WTC11 (cell line): ENCODE measurements at regions not wholly inside any gene's neighbourhood (a gene's known extent, or its start where the extent isn't known, plus 50 kb on each side); places are given as distances from the start of the nearest gene placed in this dataset.

ENCODE experiments used
- ATAC-seq: fragments of 200-7000 bp; cut with Tn5 transposase; 2 replicates; pipeline ENCODE4 v1.10.0; 2021; ENCODE audit warnings: mild to moderate bottlenecking, moderate library complexity
- CTCF ChIA-PET: fragments of 300-600 bp; sonication (Branson Sonifier 250); formaldehyde crosslinking; loops from one replicate; lab custom pipeline; 2021; ENCODE audit warnings: antibody characterized with exemption; lab: Charles Lee
- POLR2A ChIA-PET: fragments of 350-600 bp; sonication (Branson Sonifier 250); formaldehyde crosslinking; loops from one replicate; lab custom pipeline; 2021; ENCODE audit warnings: antibody characterized with exemption; lab: Charles Lee
- DNase-seq: peaks from one replicate; pipeline ENCODE4 v3.0.0; 2021; ENCODE audit warnings: low spot score
- H3K27ac Mint-ChIP-seq: 2 replicates; pipeline ENCODE4 v1.8.0; 2021; ENCODE audit warnings: mixed read lengths
- H3K27me3 Mint-ChIP-seq: 2 replicates; pipeline ENCODE4 v1.8.0; 2021; ENCODE audit warnings: low read depth, mild to moderate bottlenecking, moderate library complexity, mixed read lengths
- H3K36me3 Mint-ChIP-seq: 2 replicates; pipeline ENCODE4 v1.8.0; 2021; ENCODE audit warnings: mixed read lengths
- H3K4me1 Mint-ChIP-seq: 2 replicates; pipeline ENCODE4 v1.8.0; 2022; ENCODE audit warnings: mixed read lengths
- H3K4me3 Mint-ChIP-seq: 2 replicates; pipeline ENCODE4 v1.8.0; 2021; ENCODE audit warnings: mild to moderate bottlenecking, moderate library complexity, mixed read lengths
- H3K9me3 Mint-ChIP-seq: 2 replicates; pipeline ENCODE4 v1.8.0; 2021; ENCODE audit warnings: mixed read lengths
- ETV6 ChIP-seq: sonication (generic); formaldehyde crosslinking; IDR thresholded peaks from 2 replicates; pipeline ENCODE4 v1.8.1; 2022; ENCODE audit warnings: mild to moderate bottlenecking, missing genetic modification reagents
- JAZF1 ChIP-seq: fragments of 250-450 bp; sonication (Bioruptor Pico); IDR thresholded peaks from 2 replicates; pipeline ENCODE4 v1.9.0; 2021; ENCODE audit warnings: moderate library complexity, mild to moderate bottlenecking, inconsistent platforms
- NR1H2 ChIP-seq: sonication (generic); formaldehyde crosslinking; IDR thresholded peaks from 2 replicates; pipeline ENCODE4 v1.9.0; 2021; ENCODE audit warnings: mild to moderate bottlenecking, moderate library complexity, missing genetic modification reagents
- NR2C2 ChIP-seq: sonication (generic); formaldehyde crosslinking; IDR thresholded peaks from 2 replicates; pipeline ENCODE4 v1.8.0; 2022; ENCODE audit warnings: mild to moderate bottlenecking, missing genetic modification reagents
- SMAD4 ChIP-seq: sonication (generic); formaldehyde crosslinking; IDR thresholded peaks from 2 replicates; pipeline ENCODE4 v1.8.0; 2022; ENCODE audit warnings: mild to moderate bottlenecking, missing genetic modification reagents
- TEAD4 ChIP-seq: sonication (generic); formaldehyde crosslinking; IDR thresholded peaks from 2 replicates; pipeline ENCODE4 v1.8.0; 2022; ENCODE audit warnings: mild to moderate bottlenecking, missing genetic modification reagents
- ZNF232 ChIP-seq: sonication (generic); formaldehyde crosslinking; IDR thresholded peaks from 2 replicates; pipeline ENCODE4 v1.8.0; 2022; ENCODE audit warnings: mild to moderate bottlenecking, missing genetic modification reagents
- ZNF396 ChIP-seq: fragments of 250-450 bp; sonication (Bioruptor Pico); IDR thresholded peaks from 2 replicates; pipeline ENCODE4 v1.8.0; 2021; ENCODE audit warnings: mild to moderate bottlenecking, moderate library complexity, borderline replicate concordance
- ZNF423 ChIP-seq: fragments of 250-450 bp; sonication (Bioruptor Pico); IDR thresholded peaks from 2 replicates; pipeline ENCODE4 v2.1.2; 2022; ENCODE audit warnings: mild to moderate bottlenecking, moderate library complexity
- TF ChIP-seq, protein P1 (sequence below): sonication (generic); formaldehyde crosslinking; IDR thresholded peaks from 2 replicates; pipeline ENCODE4 v1.8.0; 2022; ENCODE audit warnings: mild to moderate bottlenecking, missing genetic modification reagents
- TF ChIP-seq, protein P2 (sequence below): sonication (generic); formaldehyde crosslinking; IDR thresholded peaks from 2 replicates; pipeline ENCODE4 v1.8.1; 2023; ENCODE audit warnings: mild to moderate bottlenecking, moderate library complexity, missing genetic modification reagents
- TF ChIP-seq, protein P3 (sequence below): sonication (generic); formaldehyde crosslinking; IDR thresholded peaks from 2 replicates; pipeline ENCODE4 v1.8.1; 2023; ENCODE audit warnings: mild to moderate bottlenecking, missing genetic modification reagents, moderate library complexity
- TF ChIP-seq, protein P4 (sequence below): fragments of 250-450 bp; sonication (Bioruptor Pico); IDR thresholded peaks from 2 replicates; pipeline ENCODE4 v1.9.0; 2021; ENCODE audit warnings: mild to moderate bottlenecking
- TF ChIP-seq, protein P5 (sequence below): fragments of 250-450 bp; sonication (Bioruptor Pico); IDR thresholded peaks from 2 replicates; pipeline ENCODE4 v1.9.0; 2021; ENCODE audit warnings: mild to moderate bottlenecking
- TF ChIP-seq, protein P6 (sequence below): fragments of 250-450 bp; sonication (Bioruptor Pico); IDR thresholded peaks from 2 replicates; pipeline ENCODE4 v1.9.0; 2021; ENCODE audit warnings: moderate library complexity, mild to moderate bottlenecking, inconsistent platforms, borderline replicate concordance
- TF ChIP-seq, protein P7 (sequence below): fragments of 250-450 bp; sonication (Bioruptor Pico); IDR thresholded peaks from 2 replicates; pipeline ENCODE4 v1.8.0; 2021; ENCODE audit warnings: mild to moderate bottlenecking
- TF ChIP-seq, protein P8 (sequence below): sonication (generic); formaldehyde crosslinking; IDR thresholded peaks from 2 replicates; pipeline ENCODE4 v1.8.1; 2022; ENCODE audit warnings: missing genetic modification reagents, borderline replicate concordance
- TF ChIP-seq, protein P9 (sequence below): sonication (generic); formaldehyde crosslinking; IDR thresholded peaks from 2 replicates; pipeline ENCODE4 v1.8.0; 2023; ENCODE audit warnings: missing genetic modification reagents, mild to moderate bottlenecking, borderline replicate concordance

DNA sequence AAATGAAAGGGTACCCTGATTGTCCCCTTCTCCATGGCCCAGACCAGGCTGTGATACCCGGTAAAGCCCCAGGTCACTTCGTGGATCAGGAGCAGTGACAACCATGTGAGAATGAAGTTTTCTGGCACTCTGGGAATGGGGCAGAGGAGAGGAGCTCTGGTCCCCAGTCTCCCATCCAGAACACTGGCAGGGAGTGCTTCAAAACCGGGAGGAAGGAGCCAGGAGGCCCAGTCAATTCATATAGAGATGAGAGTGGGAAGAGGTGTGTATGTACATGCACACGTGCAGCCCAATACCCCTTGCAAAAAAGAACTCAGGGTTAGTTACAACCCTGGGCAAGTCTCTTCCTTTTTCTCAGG lies 101.4 kb upstream of the TLE3 start (continued):
- TF ChIP-seq, protein P1, sequence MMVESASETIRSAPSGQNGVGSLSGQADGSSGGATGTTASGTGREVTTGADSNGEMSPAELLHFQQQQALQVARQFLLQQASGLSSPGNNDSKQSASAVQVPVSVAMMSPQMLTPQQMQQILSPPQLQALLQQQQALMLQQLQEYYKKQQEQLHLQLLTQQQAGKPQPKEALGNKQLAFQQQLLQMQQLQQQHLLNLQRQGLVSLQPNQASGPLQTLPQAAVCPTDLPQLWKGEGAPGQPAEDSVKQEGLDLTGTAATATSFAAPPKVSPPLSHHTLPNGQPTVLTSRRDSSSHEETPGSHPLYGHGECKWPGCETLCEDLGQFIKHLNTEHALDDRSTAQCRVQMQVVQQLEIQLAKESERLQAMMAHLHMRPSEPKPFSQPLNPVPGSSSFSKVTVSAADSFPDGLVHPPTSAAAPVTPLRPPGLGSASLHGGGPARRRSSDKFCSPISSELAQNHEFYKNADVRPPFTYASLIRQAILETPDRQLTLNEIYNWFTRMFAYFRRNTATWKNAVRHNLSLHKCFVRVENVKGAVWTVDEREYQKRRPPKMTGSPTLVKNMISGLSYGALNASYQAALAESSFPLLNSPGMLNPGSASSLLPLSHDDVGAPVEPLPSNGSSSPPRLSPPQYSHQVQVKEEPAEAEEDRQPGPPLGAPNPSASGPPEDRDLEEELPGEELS: no peak
- TF ChIP-seq, protein P2, sequence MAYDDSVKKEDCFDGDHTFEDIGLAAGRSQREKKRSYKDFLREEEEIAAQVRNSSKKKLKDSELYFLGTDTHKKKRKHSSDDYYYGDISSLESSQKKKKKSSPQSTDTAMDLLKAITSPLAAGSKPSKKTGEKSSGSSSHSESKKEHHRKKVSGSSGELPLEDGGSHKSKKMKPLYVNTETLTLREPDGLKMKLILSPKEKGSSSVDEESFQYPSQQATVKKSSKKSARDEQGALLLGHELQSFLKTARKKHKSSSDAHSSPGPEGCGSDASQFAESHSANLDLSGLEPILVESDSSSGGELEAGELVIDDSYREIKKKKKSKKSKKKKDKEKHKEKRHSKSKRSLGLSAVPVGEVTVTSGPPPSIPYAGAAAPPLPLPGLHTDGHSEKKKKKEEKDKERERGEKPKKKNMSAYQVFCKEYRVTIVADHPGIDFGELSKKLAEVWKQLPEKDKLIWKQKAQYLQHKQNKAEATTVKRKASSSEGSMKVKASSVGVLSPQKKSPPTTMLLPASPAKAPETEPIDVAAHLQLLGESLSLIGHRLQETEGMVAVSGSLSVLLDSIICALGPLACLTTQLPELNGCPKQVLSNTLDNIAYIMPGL (CRISPR knock-in tag): no peak
- no peak for TF ChIP-seq NR2C2 (CRISPR knock-in tag)
- TF ChIP-seq, protein P3, sequence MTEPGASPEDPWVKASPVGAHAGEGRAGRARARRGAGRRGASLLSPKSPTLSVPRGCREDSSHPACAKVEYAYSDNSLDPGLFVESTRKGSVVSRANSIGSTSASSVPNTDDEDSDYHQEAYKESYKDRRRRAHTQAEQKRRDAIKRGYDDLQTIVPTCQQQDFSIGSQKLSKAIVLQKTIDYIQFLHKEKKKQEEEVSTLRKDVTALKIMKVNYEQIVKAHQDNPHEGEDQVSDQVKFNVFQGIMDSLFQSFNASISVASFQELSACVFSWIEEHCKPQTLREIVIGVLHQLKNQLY (CRISPR knock-in tag): no peak
- no peak for TF ChIP-seq NR1H2

DNA sequence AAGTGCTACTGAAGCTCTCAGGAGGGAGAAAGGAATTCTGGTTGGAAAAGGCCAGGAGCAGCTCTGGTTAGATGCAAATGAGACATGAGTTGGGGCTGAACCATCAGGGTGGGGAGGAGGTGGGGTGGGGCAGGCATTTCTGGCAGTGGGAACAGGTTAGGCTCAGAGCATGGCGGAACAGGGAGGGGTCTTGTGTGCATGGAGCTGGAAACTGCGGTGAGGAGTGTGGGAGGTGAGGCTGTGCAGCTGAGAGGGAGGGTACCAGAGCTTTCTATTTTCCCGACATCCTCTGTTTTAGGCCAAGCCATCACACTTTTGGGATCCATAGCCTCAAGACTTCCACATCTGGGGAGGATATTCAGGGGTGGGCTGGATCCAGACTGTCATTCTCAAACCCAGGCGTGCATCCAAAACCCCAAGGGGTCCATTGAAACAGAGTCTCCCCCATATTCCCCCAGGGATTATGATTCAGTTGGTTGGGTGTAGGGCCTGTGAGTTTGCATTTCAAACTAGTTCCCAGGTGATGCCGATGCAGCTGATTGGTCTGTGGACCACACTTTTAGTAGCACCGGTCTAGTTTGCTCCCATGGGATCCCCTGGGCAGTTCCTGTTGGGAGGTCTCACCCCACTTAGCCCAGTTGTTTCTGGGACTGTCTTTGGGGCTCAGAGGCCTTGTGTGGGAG lies 100.9 kb upstream of the TLE3 start:
- Mint-ChIP-seq H3K27me3 (no peaks in the 10 kb centered on the region; the same call in 1 of the 2 replicates), H3K4me1 (peaks cover 50% of the 10 kb centered on the region), H3K36me3 (no peaks in the 10 kb centered on the region), H3K9me3 (no peaks in the 10 kb centered on the region), H3K27ac (no peak overlapping the region), H3K4me3 (no peak overlapping the region)
- DNase-seq: no peak
- ATAC-seq: no peak
- ChIA-PET CTCF (interaction anchor here (0.9 kb wide), 1 partner anchor 289 kb away, joined by 3 read pairs; no protein-coding TSS in a partner anchor), POLR2A (no interaction called here)
- TF ChIP-seq, protein P4, sequence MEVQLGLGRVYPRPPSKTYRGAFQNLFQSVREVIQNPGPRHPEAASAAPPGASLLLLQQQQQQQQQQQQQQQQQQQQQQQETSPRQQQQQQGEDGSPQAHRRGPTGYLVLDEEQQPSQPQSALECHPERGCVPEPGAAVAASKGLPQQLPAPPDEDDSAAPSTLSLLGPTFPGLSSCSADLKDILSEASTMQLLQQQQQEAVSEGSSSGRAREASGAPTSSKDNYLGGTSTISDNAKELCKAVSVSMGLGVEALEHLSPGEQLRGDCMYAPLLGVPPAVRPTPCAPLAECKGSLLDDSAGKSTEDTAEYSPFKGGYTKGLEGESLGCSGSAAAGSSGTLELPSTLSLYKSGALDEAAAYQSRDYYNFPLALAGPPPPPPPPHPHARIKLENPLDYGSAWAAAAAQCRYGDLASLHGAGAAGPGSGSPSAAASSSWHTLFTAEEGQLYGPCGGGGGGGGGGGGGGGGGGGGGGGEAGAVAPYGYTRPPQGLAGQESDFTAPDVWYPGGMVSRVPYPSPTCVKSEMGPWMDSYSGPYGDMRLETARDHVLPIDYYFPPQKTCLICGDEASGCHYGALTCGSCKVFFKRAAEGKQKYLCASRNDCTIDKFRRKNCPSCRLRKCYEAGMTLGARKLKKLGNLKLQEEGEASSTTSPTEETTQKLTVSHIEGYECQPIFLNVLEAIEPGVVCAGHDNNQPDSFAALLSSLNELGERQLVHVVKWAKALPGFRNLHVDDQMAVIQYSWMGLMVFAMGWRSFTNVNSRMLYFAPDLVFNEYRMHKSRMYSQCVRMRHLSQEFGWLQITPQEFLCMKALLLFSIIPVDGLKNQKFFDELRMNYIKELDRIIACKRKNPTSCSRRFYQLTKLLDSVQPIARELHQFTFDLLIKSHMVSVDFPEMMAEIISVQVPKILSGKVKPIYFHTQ (CRISPR knock-in tag): no peak
- no peak for TF ChIP-seq JAZF1 (CRISPR knock-in tag)
- TF ChIP-seq, protein P5, sequence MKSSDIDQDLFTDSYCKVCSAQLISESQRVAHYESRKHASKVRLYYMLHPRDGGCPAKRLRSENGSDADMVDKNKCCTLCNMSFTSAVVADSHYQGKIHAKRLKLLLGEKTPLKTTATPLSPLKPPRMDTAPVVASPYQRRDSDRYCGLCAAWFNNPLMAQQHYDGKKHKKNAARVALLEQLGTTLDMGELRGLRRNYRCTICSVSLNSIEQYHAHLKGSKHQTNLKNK (CRISPR knock-in tag): no peak
- TF ChIP-seq, protein P6, sequence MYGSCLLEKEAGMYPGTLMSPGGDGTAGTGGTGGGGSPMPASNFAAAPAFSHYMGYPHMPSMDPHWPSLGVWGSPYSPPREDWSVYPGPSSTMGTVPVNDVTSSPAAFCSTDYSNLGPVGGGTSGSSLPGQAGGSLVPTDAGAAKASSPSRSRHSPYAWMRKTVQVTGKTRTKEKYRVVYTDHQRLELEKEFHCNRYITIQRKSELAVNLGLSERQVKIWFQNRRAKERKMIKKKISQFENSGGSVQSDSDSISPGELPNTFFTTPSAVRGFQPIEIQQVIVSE (CRISPR knock-in tag): no peak
- TF ChIP-seq, protein P7, sequence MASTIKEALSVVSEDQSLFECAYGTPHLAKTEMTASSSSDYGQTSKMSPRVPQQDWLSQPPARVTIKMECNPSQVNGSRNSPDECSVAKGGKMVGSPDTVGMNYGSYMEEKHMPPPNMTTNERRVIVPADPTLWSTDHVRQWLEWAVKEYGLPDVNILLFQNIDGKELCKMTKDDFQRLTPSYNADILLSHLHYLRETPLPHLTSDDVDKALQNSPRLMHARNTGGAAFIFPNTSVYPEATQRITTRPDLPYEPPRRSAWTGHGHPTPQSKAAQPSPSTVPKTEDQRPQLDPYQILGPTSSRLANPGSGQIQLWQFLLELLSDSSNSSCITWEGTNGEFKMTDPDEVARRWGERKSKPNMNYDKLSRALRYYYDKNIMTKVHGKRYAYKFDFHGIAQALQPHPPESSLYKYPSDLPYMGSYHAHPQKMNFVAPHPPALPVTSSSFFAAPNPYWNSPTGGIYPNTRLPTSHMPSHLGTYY (CRISPR knock-in tag): no peak
- TF ChIP-seq ZNF396 (CRISPR knock-in tag): no peak
- TF ChIP-seq, protein P8, sequence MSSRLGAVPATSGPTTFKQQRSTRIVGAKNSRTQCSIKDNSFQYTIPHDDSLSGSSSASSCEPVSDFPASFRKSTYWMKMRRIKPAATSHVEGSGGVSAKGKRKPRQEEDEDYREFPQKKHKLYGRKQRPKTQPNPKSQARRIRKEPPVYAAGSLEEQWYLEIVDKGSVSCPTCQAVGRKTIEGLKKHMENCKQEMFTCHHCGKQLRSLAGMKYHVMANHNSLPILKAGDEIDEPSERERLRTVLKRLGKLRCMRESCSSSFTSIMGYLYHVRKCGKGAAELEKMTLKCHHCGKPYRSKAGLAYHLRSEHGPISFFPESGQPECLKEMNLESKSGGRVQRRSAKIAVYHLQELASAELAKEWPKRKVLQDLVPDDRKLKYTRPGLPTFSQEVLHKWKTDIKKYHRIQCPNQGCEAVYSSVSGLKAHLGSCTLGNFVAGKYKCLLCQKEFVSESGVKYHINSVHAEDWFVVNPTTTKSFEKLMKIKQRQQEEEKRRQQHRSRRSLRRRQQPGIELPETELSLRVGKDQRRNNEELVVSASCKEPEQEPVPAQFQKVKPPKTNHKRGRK: no peak
- TF ChIP-seq ZNF232 (CRISPR knock-in tag): no peak
- no peak for TF ChIP-seq ETV6 (CRISPR knock-in tag)
- TF ChIP-seq, protein P9, sequence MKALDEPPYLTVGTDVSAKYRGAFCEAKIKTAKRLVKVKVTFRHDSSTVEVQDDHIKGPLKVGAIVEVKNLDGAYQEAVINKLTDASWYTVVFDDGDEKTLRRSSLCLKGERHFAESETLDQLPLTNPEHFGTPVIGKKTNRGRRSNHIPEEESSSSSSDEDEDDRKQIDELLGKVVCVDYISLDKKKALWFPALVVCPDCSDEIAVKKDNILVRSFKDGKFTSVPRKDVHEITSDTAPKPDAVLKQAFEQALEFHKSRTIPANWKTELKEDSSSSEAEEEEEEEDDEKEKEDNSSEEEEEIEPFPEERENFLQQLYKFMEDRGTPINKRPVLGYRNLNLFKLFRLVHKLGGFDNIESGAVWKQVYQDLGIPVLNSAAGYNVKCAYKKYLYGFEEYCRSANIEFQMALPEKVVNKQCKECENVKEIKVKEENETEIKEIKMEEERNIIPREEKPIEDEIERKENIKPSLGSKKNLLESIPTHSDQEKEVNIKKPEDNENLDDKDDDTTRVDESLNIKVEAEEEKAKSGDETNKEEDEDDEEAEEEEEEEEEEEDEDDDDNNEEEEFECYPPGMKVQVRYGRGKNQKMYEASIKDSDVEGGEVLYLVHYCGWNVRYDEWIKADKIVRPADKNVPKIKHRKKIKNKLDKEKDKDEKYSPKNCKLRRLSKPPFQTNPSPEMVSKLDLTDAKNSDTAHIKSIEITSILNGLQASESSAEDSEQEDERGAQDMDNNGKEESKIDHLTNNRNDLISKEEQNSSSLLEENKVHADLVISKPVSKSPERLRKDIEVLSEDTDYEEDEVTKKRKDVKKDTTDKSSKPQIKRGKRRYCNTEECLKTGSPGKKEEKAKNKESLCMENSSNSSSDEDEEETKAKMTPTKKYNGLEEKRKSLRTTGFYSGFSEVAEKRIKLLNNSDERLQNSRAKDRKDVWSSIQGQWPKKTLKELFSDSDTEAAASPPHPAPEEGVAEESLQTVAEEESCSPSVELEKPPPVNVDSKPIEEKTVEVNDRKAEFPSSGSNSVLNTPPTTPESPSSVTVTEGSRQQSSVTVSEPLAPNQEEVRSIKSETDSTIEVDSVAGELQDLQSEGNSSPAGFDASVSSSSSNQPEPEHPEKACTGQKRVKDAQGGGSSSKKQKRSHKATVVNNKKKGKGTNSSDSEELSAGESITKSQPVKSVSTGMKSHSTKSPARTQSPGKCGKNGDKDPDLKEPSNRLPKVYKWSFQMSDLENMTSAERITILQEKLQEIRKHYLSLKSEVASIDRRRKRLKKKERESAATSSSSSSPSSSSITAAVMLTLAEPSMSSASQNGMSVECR (CRISPR knock-in tag): no peak
- no peak for TF ChIP-seq TEAD4
- no peak for TF ChIP-seq SMAD4 (CRISPR knock-in tag)
- no peak for TF ChIP-seq ZNF423 (CRISPR knock-in tag)
